ENCODE measurements at regions not wholly inside any gene's neighbourhood (a gene's known extent, or its start where the extent isn't known, plus 50 kb on each side); places are given as distances from the start of the nearest gene placed in this dataset.

- no peak for TF ChIP-seq ZNF34 (CRISPR knock-in tag; IDR thresholded peaks at IDR 0.05; ENCODE audit: borderline replicate concordance)
- no peak for TF ChIP-seq MEIS1 (CRISPR knock-in tag; IDR thresholded peaks at IDR 0.05; ENCODE audit: borderline replicate concordance)
- TF ChIP-seq TMF1 (CRISPR knock-in tag; IDR thresholded peaks at IDR 0.05; ENCODE audit: low read depth): no peak
- TF ChIP-seq, protein P1, sequence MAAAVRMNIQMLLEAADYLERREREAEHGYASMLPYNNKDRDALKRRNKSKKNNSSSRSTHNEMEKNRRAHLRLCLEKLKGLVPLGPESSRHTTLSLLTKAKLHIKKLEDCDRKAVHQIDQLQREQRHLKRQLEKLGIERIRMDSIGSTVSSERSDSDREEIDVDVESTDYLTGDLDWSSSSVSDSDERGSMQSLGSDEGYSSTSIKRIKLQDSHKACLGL (CRISPR knock-in tag; IDR thresholded peaks at IDR 0.05): no peak
- no peak for TF ChIP-seq NR2C2 (CRISPR knock-in tag; IDR thresholded peaks at IDR 0.05; ENCODE audit: borderline replicate concordance)
- TF ChIP-seq ZNF780A (CRISPR knock-in tag; IDR thresholded peaks at IDR 0.05): no peak
- TF ChIP-seq, protein P2, sequence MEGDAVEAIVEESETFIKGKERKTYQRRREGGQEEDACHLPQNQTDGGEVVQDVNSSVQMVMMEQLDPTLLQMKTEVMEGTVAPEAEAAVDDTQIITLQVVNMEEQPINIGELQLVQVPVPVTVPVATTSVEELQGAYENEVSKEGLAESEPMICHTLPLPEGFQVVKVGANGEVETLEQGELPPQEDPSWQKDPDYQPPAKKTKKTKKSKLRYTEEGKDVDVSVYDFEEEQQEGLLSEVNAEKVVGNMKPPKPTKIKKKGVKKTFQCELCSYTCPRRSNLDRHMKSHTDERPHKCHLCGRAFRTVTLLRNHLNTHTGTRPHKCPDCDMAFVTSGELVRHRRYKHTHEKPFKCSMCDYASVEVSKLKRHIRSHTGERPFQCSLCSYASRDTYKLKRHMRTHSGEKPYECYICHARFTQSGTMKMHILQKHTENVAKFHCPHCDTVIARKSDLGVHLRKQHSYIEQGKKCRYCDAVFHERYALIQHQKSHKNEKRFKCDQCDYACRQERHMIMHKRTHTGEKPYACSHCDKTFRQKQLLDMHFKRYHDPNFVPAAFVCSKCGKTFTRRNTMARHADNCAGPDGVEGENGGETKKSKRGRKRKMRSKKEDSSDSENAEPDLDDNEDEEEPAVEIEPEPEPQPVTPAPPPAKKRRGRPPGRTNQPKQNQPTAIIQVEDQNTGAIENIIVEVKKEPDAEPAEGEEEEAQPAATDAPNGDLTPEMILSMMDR (CRISPR knock-in tag; IDR thresholded peaks at IDR 0.05): no peak
- no peak for TF ChIP-seq TEF (CRISPR knock-in tag; IDR thresholded peaks at IDR 0.05)
- no peak for TF ChIP-seq ZNF253 (CRISPR knock-in tag; IDR thresholded peaks at IDR 0.05; ENCODE audit: borderline replicate concordance)
- no peak for TF ChIP-seq JUNB (CRISPR knock-in tag; IDR thresholded peaks at IDR 0.05; ENCODE audit: borderline replicate concordance)
- TF ChIP-seq SALL2 (CRISPR knock-in tag; IDR thresholded peaks at IDR 0.05): no peak
- TF ChIP-seq NBN (conservative IDR thresholded peaks at IDR 0.05): no peak
- TF ChIP-seq PHB2 (IDR thresholded peaks at IDR 0.05; ENCODE audit: partially characterized antibody): no peak
Observed at GRCh38 chr9:115615821-115616665, 498.1 kb upstream of the TNC start (continued).
